Thymus (tissue), 11 donors: ENCODE measurements at regions not wholly inside any gene's neighbourhood (a gene's known extent, or its start where the extent isn't known, plus 50 kb on each side); places are given as distances from the start of the nearest gene placed in this dataset.

Experiments
- DNase-seq, 9 donors: peaks; one replicate each; pipeline ENCODE4 v3.0.0-alpha.2; 2013; ENCODE audit warnings: low spot score in 9 of 9, low read depth in 6 of 9, missing footprints in 1 of 9
- H3K27ac ChIP-seq, 2 donors: one replicate each; pipeline ENCODE4 v1.5.1; 2013; ENCODE audit warnings: control low read depth in 1 of 2, low read depth in 1 of 2, low read length in 1 of 2, mild to moderate bottlenecking in 1 of 2, moderate library complexity in 1 of 2
- H3K27me3 ChIP-seq, 2 donors: one replicate each; pipeline ENCODE4 v1.5.1; 2013; ENCODE audit warnings: low read length in 1 of 2; ENCODE audit not compliant: control insufficient read depth in 2 of 2, insufficient read depth in 1 of 2
- H3K36me3 ChIP-seq, 2 donors: one replicate each; pipeline ENCODE4 v1.5.1; 2013; ENCODE audit warnings: low read length in 1 of 2, mild to moderate bottlenecking in 1 of 2, moderate library complexity in 1 of 2; ENCODE audit not compliant: control insufficient read depth in 2 of 2, insufficient read depth in 2 of 2
- H3K4me1 ChIP-seq, 2 donors: one replicate each; pipeline ENCODE4 v1.5.1; 2013; ENCODE audit warnings: low read length in 2 of 2; ENCODE audit not compliant: control insufficient read depth in 2 of 2, insufficient read depth in 2 of 2
- H3K4me3 ChIP-seq, 2 donors: one replicate each; pipeline ENCODE4 v1.5.1; 2013; ENCODE audit warnings: low read length in 2 of 2, control low read depth in 1 of 2, mild to moderate bottlenecking in 1 of 2
- H3K9me3 ChIP-seq, 2 donors: one replicate each; pipeline ENCODE4 v1.5.1; 2013; ENCODE audit warnings: low read length in 1 of 2, mild to moderate bottlenecking in 1 of 2; ENCODE audit not compliant: control insufficient read depth in 2 of 2, insufficient read depth in 1 of 2
- WGBS: extraction: QIAGEN DNeasy Blood & Tissue Kit; methylation state at CpG from one replicate; pipeline ENCODE4 v1.1.7; 2013; 5-methylcytosine and 5-hydroxymethylcytosine counted together
- donor health status: healthy.

GRCh38 chr13:95352486-95352885, 51.2 kb upstream of the ABCC4 start:
- WGBS = 0% methylated on average over 1 of the region's 1 CpG

GRCh38 chr13:95354156-95354555, 52.9 kb upstream of the ABCC4 start:
- H3K9me3 ChIP-seq = no peaks in the 10 kb centered on the region
- WGBS = 44% methylated on average over 2 of the region's 2 CpGs
- H3K4me1 ChIP-seq = no peaks in the 10 kb centered on the region
- no peak overlapping the region for H3K27ac ChIP-seq
- H3K4me3 ChIP-seq = no peak overlapping the region
- H3K36me3 ChIP-seq = no peaks in the 10 kb centered on the region
- no peaks in the 10 kb centered on the region for H3K27me3 ChIP-seq
- no peak for DNase-seq

More at GRCh38 chr13:95352486-95352885, 51.2 kb upstream of the ABCC4 start:
- DNase-seq = no peak
- H3K36me3 ChIP-seq = no peaks in the 10 kb centered on the region
- H3K4me3 ChIP-seq = no peak overlapping the region
- H3K27me3 ChIP-seq = no peaks in the 10 kb centered on the region
- no peaks in the 10 kb centered on the region for H3K4me1 ChIP-seq
- no peaks in the 10 kb centered on the region for H3K9me3 ChIP-seq
- H3K27ac ChIP-seq = no peak overlapping the region

GRCh38 chr13:95354680-95355487, 53.6 kb upstream of the ABCC4 start:
- WGBS = 91% methylated on average over 4 of the region's 4 CpGs
- Histone ChIP-seq H3K9me3 (no peaks in the 10 kb centered on the region), H3K4me3 (no peak overlapping the region), H3K27me3 (no peaks in the 10 kb centered on the region), H3K4me1 (no peaks in the 10 kb centered on the region), H3K36me3 (no peaks in the 10 kb centered on the region), H3K27ac (no peak overlapping the region)
- no peak for DNase-seq

GRCh38 chr13:95355494-95355893, 54.2 kb upstream of the ABCC4 start:
- Histone ChIP-seq H3K27me3 (no peaks in the 10 kb centered on the region), H3K9me3 (no peaks in the 10 kb centered on the region), H3K4me1 (no peaks in the 10 kb centered on the region), H3K4me3 (no peak overlapping the region), H3K27ac (no peak overlapping the region), H3K36me3 (no peaks in the 10 kb centered on the region)
- 88% methylated on average over 6 of the region's 6 CpGs for WGBS
- DNase-seq = no peak

DNA sequence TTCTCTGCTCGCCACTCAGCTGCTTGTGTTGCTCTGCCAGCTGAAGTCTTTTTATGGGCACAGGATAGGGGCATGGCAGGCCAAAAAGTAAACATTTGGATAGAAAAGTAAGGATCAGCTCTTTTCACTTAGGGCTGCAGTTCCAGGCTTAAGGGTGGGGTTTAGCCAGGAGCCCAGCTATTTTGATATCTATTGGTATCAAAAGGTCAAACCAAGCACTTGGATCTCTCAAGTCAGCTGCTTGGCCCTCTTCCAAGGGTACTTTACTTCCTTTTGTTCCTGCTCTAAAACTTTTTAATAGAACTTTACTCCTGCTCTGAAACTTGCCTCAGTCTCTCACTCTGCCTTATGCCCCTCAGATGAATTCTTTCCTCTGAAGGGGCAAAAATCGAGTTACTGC, 55.7 kb upstream of the ABCC4 start:
- 96% methylated on average over 2 of the region's 2 CpGs for WGBS
- Histone ChIP-seq H3K4me3 (no peak overlapping the region), H3K27ac (no peak overlapping the region), H3K9me3 (no peaks in the 10 kb centered on the region), H3K36me3 (no peaks in the 10 kb centered on the region), H3K4me1 (no peaks in the 10 kb centered on the region), H3K27me3 (no peaks in the 10 kb centered on the region)
- DNase-seq = no peak

DNA sequence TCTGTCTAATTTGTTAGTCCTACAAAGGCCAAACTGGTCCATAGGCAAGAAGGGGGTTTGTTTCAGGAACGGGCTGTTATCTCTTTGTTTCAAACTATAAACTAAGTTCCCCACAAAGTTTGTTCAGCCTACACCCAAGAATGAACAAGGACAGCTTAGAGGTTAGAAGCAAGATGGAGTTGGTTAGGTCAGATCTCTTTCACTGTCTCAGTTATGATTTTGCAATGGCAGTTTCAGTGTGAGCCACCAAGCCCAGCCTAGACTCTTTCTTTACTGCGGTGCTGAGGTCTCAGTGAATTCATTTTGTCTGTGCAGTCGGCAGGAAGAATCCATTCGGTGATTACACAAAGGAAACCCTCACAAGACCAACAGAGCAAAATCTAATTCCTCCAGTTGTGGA, 56.6 kb upstream of the ABCC4 start:
- no peaks in the 10 kb centered on the region for H3K9me3 ChIP-seq
- H3K36me3 ChIP-seq = no peaks in the 10 kb centered on the region
- no peaks in the 10 kb centered on the region for H3K4me1 ChIP-seq
- WGBS = 95% methylated on average over 4 of the region's 4 CpGs
- no peak for DNase-seq
- no peak overlapping the region for H3K27ac ChIP-seq
- H3K27me3 ChIP-seq = no peaks in the 10 kb centered on the region
- H3K4me3 ChIP-seq = no peak overlapping the region

GRCh38 chr13:95360052-95360451, 58.8 kb upstream of the ABCC4 start:
- DNase-seq = no peak
- H3K4me1 ChIP-seq = no peaks in the 10 kb centered on the region
- WGBS = 94% methylated on average over 3 of the region's 3 CpGs

DNA sequence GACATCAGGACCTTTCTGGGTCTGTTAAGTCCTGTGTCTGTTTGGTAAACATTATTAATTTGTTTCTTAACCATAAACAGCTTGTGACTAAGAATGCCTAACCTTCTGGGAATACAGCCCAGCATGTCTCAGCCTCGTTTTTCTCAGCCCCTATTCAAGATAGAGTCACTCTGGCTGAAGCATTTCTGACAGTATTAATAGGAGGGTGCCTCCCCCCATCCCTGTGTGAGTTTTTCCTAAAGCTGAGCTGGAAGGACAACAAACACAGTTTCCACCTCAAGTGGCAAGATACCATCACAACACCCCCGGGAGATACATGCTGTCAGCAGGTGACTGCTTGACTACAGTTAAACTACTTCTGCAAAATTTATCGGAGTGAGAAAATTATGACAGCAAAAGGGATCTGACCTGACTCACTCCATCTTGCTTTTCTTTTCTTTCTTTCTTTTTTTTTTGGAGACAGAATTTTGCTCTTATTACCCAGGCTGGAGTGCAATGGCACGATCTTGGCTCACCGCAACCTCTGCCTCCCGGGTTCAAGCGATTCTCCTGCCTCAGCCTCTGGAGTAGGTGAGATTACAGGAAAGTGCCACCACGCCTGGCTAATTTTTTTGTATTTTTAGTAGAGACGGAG, 59.3 kb upstream of the ABCC4 start:
- 92% methylated on average over 9 of the region's 9 CpGs for WGBS
- DNase-seq = no peak
- H3K4me1 ChIP-seq = no peaks in the 10 kb centered on the region
- no peak overlapping the region for H3K4me3 ChIP-seq
- no peak overlapping the region for H3K27ac ChIP-seq
- no peaks in the 10 kb centered on the region for H3K27me3 ChIP-seq
- H3K36me3 ChIP-seq = no peaks in the 10 kb centered on the region
- H3K9me3 ChIP-seq = peaks cover 0 to 5% of the 10 kb centered on the region in 2 donors

More at GRCh38 chr13:95360052-95360451, 58.8 kb upstream of the ABCC4 start:
- Histone ChIP-seq H3K27ac (no peak overlapping the region), H3K4me3 (no peak overlapping the region), H3K36me3 (no peaks in the 10 kb centered on the region), H3K27me3 (no peaks in the 10 kb centered on the region), H3K9me3 (peaks cover 0 to 5% of the 10 kb centered on the region in 2 donors)

GRCh38 chr13:95361686-95362085, 60.4 kb upstream of the ABCC4 start:
- 51% methylated on average over 3 of the region's 3 CpGs for WGBS
- Histone ChIP-seq H3K27ac (no peak overlapping the region), H3K27me3 (no peaks in the 10 kb centered on the region), H3K4me3 (no peak overlapping the region), H3K9me3 (peaks cover 0 to 5% of the 10 kb centered on the region in 2 donors), H3K36me3 (no peaks in the 10 kb centered on the region), H3K4me1 (no peaks in the 10 kb centered on the region)
- no peak for DNase-seq
